CD8-positive, alpha-beta memory T cell (primary cell): ENCODE measurements at regions not wholly inside any gene's neighbourhood (a gene's known extent, or its start where the extent isn't known, plus 50 kb on each side); places are given as distances from the start of the nearest gene placed in this dataset.
"Not testable (repeated sequence)": the region's sequence is repeated elsewhere in the genome, so short reads cannot be mapped to it uniquely, and the experiment has no call there.

Experiments
- CTCF ChIA-PET: fragments of 350-600 bp; sonication (Branson Sonifier 250); formaldehyde crosslinking; loops from one replicate; lab custom pipeline; 2021; ENCODE audit warnings: antibody characterized with exemption; lab: Charles Lee
- POLR2A ChIA-PET: fragments of 350-600 bp; sonication (Branson Sonifier 250); formaldehyde crosslinking; loops from one replicate; lab custom pipeline; 2021; ENCODE audit warnings: antibody characterized with exemption; lab: Charles Lee
- DNase-seq, 5 donors: peaks; one replicate each; pipeline versions ENCODE4 v3.0.0 to v3.0.0-alpha.2; 2020 to 2022; ENCODE audit warnings: mixed read lengths in 1 of 5
- H3K27ac ChIP-seq: one replicate; pipeline ENCODE4 v1.7.0; 2013; ENCODE audit warnings: low read depth, mild to moderate bottlenecking, low read length, moderate library complexity
- H3K27me3 ChIP-seq: 2 replicates; pipeline ENCODE4 v1.7.0; 2013; ENCODE audit warnings: low read length, mild to moderate bottlenecking; ENCODE audit not compliant: insufficient read depth, poor library complexity, severe bottlenecking
- H3K36me3 ChIP-seq: 2 replicates; pipeline ENCODE4 v1.7.0; 2013; ENCODE audit warnings: mild to moderate bottlenecking, low read length, moderate library complexity; ENCODE audit not compliant: insufficient read depth
- H3K4me1 ChIP-seq: 2 replicates; pipeline ENCODE4 v1.7.0; 2013; ENCODE audit warnings: mild to moderate bottlenecking, low read length, moderate library complexity; ENCODE audit not compliant: insufficient read depth
- H3K4me3 ChIP-seq: 2 replicates; pipeline ENCODE4 v1.7.0; 2013; ENCODE audit warnings: mild to moderate bottlenecking, low read length
- H3K9me3 ChIP-seq: 2 replicates; pipeline ENCODE4 v1.7.0; 2013; ENCODE audit warnings: mild to moderate bottlenecking, low read length
- H3K27ac Mint-ChIP-seq, 8 donors: one replicate each; pipeline ENCODE4 v1.8.0; 2020 to 2021; ENCODE audit warnings: mixed read lengths in 8 of 8, mild to moderate bottlenecking in 6 of 8, inconsistent platforms in 3 of 8, moderate library complexity in 3 of 8
- H3K27me3 Mint-ChIP-seq, 2 donors: one replicate each; pipeline ENCODE4 v1.8.0; 2020 to 2021; ENCODE audit warnings: mixed read lengths in 2 of 2, mild to moderate bottlenecking in 1 of 2, moderate library complexity in 1 of 2
- H3K36me3 Mint-ChIP-seq, 3 donors: one replicate each; pipeline ENCODE4 v1.8.0; 2020 to 2021; ENCODE audit warnings: mixed read lengths in 3 of 3, inconsistent platforms in 1 of 3, mild to moderate bottlenecking in 1 of 3
- H3K4me1 Mint-ChIP-seq, 3 donors: one replicate each; pipeline ENCODE4 v1.8.0; 2020 to 2021; ENCODE audit warnings: mixed read lengths in 3 of 3, inconsistent platforms in 1 of 3, mild to moderate bottlenecking in 1 of 3
- H3K4me3 Mint-ChIP-seq, 7 donors: one replicate each; pipeline ENCODE4 v1.8.0; 2020 to 2021; ENCODE audit warnings: mixed read lengths in 7 of 7, mild to moderate bottlenecking in 6 of 7, moderate library complexity in 4 of 7, inconsistent platforms in 2 of 7
- H3K9me3 Mint-ChIP-seq, 5 donors: one replicate each; pipeline ENCODE4 v1.8.0; 2020 to 2022; ENCODE audit warnings: mixed read lengths in 5 of 5, mild to moderate bottlenecking in 3 of 5, moderate library complexity in 2 of 5, inconsistent platforms in 1 of 5

DNA sequence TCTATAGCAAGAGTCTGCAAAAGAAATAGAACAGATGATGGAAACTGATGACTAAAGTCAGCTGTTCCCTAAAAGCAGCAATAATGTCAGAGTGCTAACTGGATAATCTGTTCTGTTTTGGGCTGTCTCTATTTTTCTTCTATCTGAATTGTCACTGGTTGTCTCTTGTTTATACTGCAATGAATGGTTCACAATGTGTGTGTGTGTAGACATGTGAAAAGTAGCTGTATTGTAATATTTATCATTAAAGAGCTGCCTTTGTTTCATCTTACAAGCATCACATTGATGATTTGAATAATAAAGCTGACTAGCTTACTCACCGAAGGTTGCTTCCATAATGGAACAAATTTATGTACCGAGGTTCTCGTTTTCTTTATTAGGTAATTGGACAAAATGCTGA lies 456.0 kb upstream of the ZEB2 start:
- Histone ChIP-seq H3K9me3 (no peaks in the 10 kb centered on the region), H3K4me1 (no peaks in the 10 kb centered on the region), H3K27ac (no peak overlapping the region), H3K4me3 (no peak overlapping the region), H3K27me3 (no peaks in the 10 kb centered on the region), H3K36me3 (no peaks in the 10 kb centered on the region)
- DNase-seq, result no peak
- ChIA-PET POLR2A (no interaction called here), CTCF (no interaction called here)
- Mint-ChIP-seq H3K9me3 (peaks cover 0 to 6% (median 0%) of the 10 kb centered on the region in 5 donors), H3K36me3 (no peaks in the 10 kb centered on the region), H3K27ac (no peak overlapping the region), H3K4me3 (no peak overlapping the region), H3K27me3 (peaks cover 7 to 27% of the 10 kb centered on the region in 2 donors), H3K4me1 (no peaks in the 10 kb centered on the region)

DNA sequence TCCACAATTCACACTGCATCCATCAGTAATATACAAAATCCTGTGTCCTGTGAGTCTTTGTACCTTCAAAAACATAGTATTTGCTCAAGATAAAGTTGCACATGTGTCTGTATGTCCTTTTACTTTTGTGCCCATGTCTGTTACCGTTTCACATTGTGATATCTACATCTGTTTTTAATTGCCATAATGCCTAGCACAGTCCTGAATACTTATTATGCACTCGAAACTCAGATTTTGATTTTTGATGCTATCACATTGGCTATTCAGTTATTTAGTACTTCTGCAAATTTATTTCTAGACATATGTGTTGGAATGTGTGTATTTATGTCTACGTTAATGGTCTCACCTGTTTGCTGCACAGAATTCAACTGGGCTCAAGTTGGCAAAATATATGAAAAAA lies 452.8 kb upstream of the ZEB2 start:
- no peaks in the 10 kb centered on the region for H3K36me3 ChIP-seq
- Mint-ChIP-seq H3K36me3 (no peaks in the 10 kb centered on the region), H3K27me3 (peaks cover 9 to 14% of the 10 kb centered on the region in 2 donors), H3K27ac (no peak overlapping the region), H3K4me3 (no peak overlapping the region), H3K4me1 (no peaks in the 10 kb centered on the region), H3K9me3 (peaks cover 8 to 15% (median 9%) of the 10 kb centered on the region in 5 donors)
- no peaks in the 10 kb centered on the region for H3K27me3 ChIP-seq
- H3K9me3 ChIP-seq, result no peaks in the 10 kb centered on the region
- no peak overlapping the region for H3K4me3 ChIP-seq
- CTCF ChIA-PET, result no interaction called here
- H3K27ac ChIP-seq, result no peak overlapping the region
- DNase-seq, result no peak
- H3K4me1 ChIP-seq, result no peaks in the 10 kb centered on the region
- POLR2A ChIA-PET, result no interaction called here

GRCh38 chr2:144971786-144972335 lies 451.9 kb upstream of the ZEB2 start:
- Histone ChIP-seq H3K27me3 (no peaks in the 10 kb centered on the region), H3K36me3 (no peaks in the 10 kb centered on the region), H3K9me3 (no peaks in the 10 kb centered on the region), H3K4me1 (no peaks in the 10 kb centered on the region), H3K4me3 (no peak overlapping the region), H3K27ac (no peak overlapping the region)
- Mint-ChIP-seq H3K27ac (no peak overlapping the region), H3K36me3 (no peaks in the 10 kb centered on the region), H3K9me3 (peaks cover 8 to 16% (median 9%) of the 10 kb centered on the region in 5 donors), H3K27me3 (peaks cover 6 to 7% of the 10 kb centered on the region in 2 donors), H3K4me1 (no peaks in the 10 kb centered on the region), H3K4me3 (no peak overlapping the region)
- ChIA-PET CTCF (no interaction called here), POLR2A (no interaction called here)
- DNase-seq, result no peak

GRCh38 chr2:144970410-144970809 lies 450.5 kb upstream of the ZEB2 start:
- H3K36me3 Mint-ChIP-seq, POLR2A ChIA-PET, H3K27me3 Mint-ChIP-seq, H3K27me3 ChIP-seq, H3K4me1 Mint-ChIP-seq, H3K27ac ChIP-seq, H3K27ac Mint-ChIP-seq, DNase-seq, H3K9me3 ChIP-seq, H3K4me1 ChIP-seq, H3K4me3 ChIP-seq, H3K4me3 Mint-ChIP-seq, H3K36me3 ChIP-seq, CTCF ChIA-PET: not testable (repeated sequence)
- H3K9me3 Mint-ChIP-seq, result peaks cover 8 to 16% (median 10%) of the 10 kb centered on the region in 5 donors

GRCh38 chr2:144969564-144969963 lies 449.6 kb upstream of the ZEB2 start:
- H3K4me1 Mint-ChIP-seq, H3K4me3 ChIP-seq, H3K27me3 Mint-ChIP-seq: not testable (repeated sequence)

GRCh38 chr2:144967961-144968360 lies 448.0 kb upstream of the ZEB2 start:
- Mint-ChIP-seq H3K27me3 (peaks cover 6 to 8% of the 10 kb centered on the region in 2 donors), H3K36me3 (no peaks in the 10 kb centered on the region), H3K9me3 (peaks cover 7 to 16% (median 10%) of the 10 kb centered on the region in 5 donors), H3K27ac (no peak overlapping the region), H3K4me3 (no peak overlapping the region), H3K4me1 (no peaks in the 10 kb centered on the region)
- CTCF ChIA-PET, result no interaction called here
- Histone ChIP-seq H3K4me3 (no peak overlapping the region), H3K4me1 (no peaks in the 10 kb centered on the region), H3K27me3 (no peaks in the 10 kb centered on the region), H3K36me3 (no peaks in the 10 kb centered on the region), H3K9me3 (no peaks in the 10 kb centered on the region), H3K27ac (no peak overlapping the region)
- DNase-seq, result no peak
- POLR2A ChIA-PET, result no interaction called here

More at GRCh38 chr2:144969564-144969963, 449.6 kb upstream of the ZEB2 start:
- H3K27me3 ChIP-seq, H3K27ac ChIP-seq, H3K27ac Mint-ChIP-seq, H3K36me3 ChIP-seq, DNase-seq, H3K4me3 Mint-ChIP-seq, POLR2A ChIA-PET, H3K4me1 ChIP-seq, H3K9me3 ChIP-seq, H3K36me3 Mint-ChIP-seq, CTCF ChIA-PET: not testable (repeated sequence)
- peaks cover 10 to 16% (median 13%) of the 10 kb centered on the region in 5 donors for H3K9me3 Mint-ChIP-seq

GRCh38 chr2:144965172-144965571 lies 445.3 kb upstream of the ZEB2 start:
- no peaks in the 10 kb centered on the region for H3K4me1 ChIP-seq
- H3K4me1 Mint-ChIP-seq, result no peaks in the 10 kb centered on the region
- ChIA-PET POLR2A (no interaction called here), CTCF (no interaction called here)
- no peaks in the 10 kb centered on the region for H3K9me3 ChIP-seq
- no peak for DNase-seq
- no peaks in the 10 kb centered on the region for H3K36me3 Mint-ChIP-seq
- no peak overlapping the region for H3K4me3 Mint-ChIP-seq
- H3K36me3 ChIP-seq, result no peaks in the 10 kb centered on the region
- H3K27ac Mint-ChIP-seq, result no peak overlapping the region
- H3K9me3 Mint-ChIP-seq, result peaks cover 6 to 12% (median 8%) of the 10 kb centered on the region in 5 donors
- peaks cover 5 to 8% of the 10 kb centered on the region in 2 donors for H3K27me3 Mint-ChIP-seq
- H3K4me3 ChIP-seq, result no peak overlapping the region
- no peak overlapping the region for H3K27ac ChIP-seq
- H3K27me3 ChIP-seq, result no peaks in the 10 kb centered on the region

DNA sequence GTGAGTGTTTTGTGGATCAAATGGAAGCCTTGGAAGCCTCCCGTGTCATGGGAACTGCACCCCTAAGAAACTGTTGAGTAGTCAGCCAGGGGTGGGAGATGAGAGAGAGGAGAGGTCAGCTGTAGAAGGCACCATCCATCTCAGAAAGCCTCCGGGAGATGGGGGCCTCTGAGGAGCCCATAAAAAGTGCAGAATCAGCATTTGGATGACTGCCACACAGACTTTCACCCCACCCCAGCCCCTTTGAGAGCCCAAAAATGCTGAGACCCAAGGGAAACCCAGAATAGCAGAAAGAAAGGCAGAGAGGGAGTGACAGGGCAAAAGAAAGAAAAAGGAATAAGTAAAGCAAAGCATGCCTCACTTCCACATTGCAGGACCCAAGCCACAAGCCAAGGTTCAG lies 443.1 kb upstream of the ZEB2 start:
- Mint-ChIP-seq H3K27ac (no peak overlapping the region), H3K27me3 (peaks cover 5 to 8% of the 10 kb centered on the region in 2 donors), H3K4me3 (no peak overlapping the region), H3K4me1 (no peaks in the 10 kb centered on the region), H3K9me3 (peaks cover 0 to 5% (median 3%) of the 10 kb centered on the region in 5 donors), H3K36me3 (no peaks in the 10 kb centered on the region)
- Histone ChIP-seq H3K9me3 (no peaks in the 10 kb centered on the region), H3K27me3 (no peaks in the 10 kb centered on the region), H3K4me1 (no peaks in the 10 kb centered on the region), H3K36me3 (no peaks in the 10 kb centered on the region), H3K27ac (no peak overlapping the region), H3K4me3 (no peak overlapping the region)
- POLR2A ChIA-PET, result no interaction called here
- DNase-seq, result no peak
- CTCF ChIA-PET, result no interaction called here
